ENCODE measurements at regions not wholly inside any gene's neighbourhood (a gene's known extent, or its start where the extent isn't known, plus 50 kb on each side); places are given as distances from the start of the nearest gene placed in this dataset.
"Not testable (repeated sequence)": the region's sequence is repeated elsewhere in the genome, so short reads cannot be mapped to it uniquely, and the experiment has no call there.

GRCh38 chrX:903116-903515 lies 272.5 kb downstream of the SHOX start:
- in situ Hi-C loops (cut with HindIII; ENCODE audit: low pct_unique_long_range_greater_than_20kb, low sequenced_read_pairs) = no loop called here
- no peak for DNase-seq (ENCODE audit: low read depth, low spot score)

GRCh38 chrX:896256-896655 lies 265.7 kb downstream of the SHOX start:
- in situ Hi-C loops (cut with HindIII; ENCODE audit: low pct_unique_long_range_greater_than_20kb, low sequenced_read_pairs) = no loop called here
- no peak for DNase-seq (ENCODE audit: low read depth, low spot score)

GRCh38 chrX:889966-890651 lies 259.5 kb downstream of the SHOX start:
- no peak for DNase-seq (ENCODE audit: low read depth, low spot score)
- in situ Hi-C loops (cut with HindIII; ENCODE audit: low pct_unique_long_range_greater_than_20kb, low sequenced_read_pairs) = no loop called here

- in situ Hi-C loops (cut with HindIII; ENCODE audit: low pct_unique_long_range_greater_than_20kb, low sequenced_read_pairs); DNase-seq (ENCODE audit: low read depth, low spot score): not testable (repeated sequence)
These were observed 257.1 kb downstream of the SHOX start for GRCh38 chrX:887724-888123.

- in situ Hi-C loops (cut with HindIII; ENCODE audit: low pct_unique_long_range_greater_than_20kb, low sequenced_read_pairs) = no loop called here
- no peak for DNase-seq (ENCODE audit: low read depth, low spot score)
These were observed 253.0 kb downstream of the SHOX start for GRCh38 chrX:883588-883987.

- in situ Hi-C loops (cut with HindIII; ENCODE audit: low pct_unique_long_range_greater_than_20kb, low sequenced_read_pairs); DNase-seq (ENCODE audit: low read depth, low spot score): not testable (repeated sequence)
These were observed 249.4 kb downstream of the SHOX start for GRCh38 chrX:879756-880698.

GRCh38 chrX:874061-874460 lies 243.5 kb downstream of the SHOX start:
- no peak for DNase-seq (ENCODE audit: low read depth, low spot score)
- in situ Hi-C loops (cut with HindIII; ENCODE audit: low pct_unique_long_range_greater_than_20kb, low sequenced_read_pairs) = no loop called here

GRCh38 chrX:873016-873415 lies 242.4 kb downstream of the SHOX start:
- no peak for DNase-seq (ENCODE audit: low read depth, low spot score)
- in situ Hi-C loops (cut with HindIII; ENCODE audit: low pct_unique_long_range_greater_than_20kb, low sequenced_read_pairs) = no loop called here

- in situ Hi-C loops (cut with HindIII; ENCODE audit: low pct_unique_long_range_greater_than_20kb, low sequenced_read_pairs) = no loop called here
- no peak for DNase-seq (ENCODE audit: low read depth, low spot score)
These were observed 241.5 kb downstream of the SHOX start for GRCh38 chrX:872090-872489.

GRCh38 chrX:871626-872025 lies 241.0 kb downstream of the SHOX start:
- in situ Hi-C loops (cut with HindIII; ENCODE audit: low pct_unique_long_range_greater_than_20kb, low sequenced_read_pairs) = no loop called here
- DNase-seq (ENCODE audit: low read depth, low spot score) = no peak

- no peak for DNase-seq (ENCODE audit: low read depth, low spot score)
- in situ Hi-C loops (cut with HindIII; ENCODE audit: low pct_unique_long_range_greater_than_20kb, low sequenced_read_pairs) = no loop called here
These were observed 237.5 kb downstream of the SHOX start for GRCh38 chrX:867966-868647.

GRCh38 chrX:867502-867901 lies 236.9 kb downstream of the SHOX start:
- DNase-seq (ENCODE audit: low read depth, low spot score) = no peak
- in situ Hi-C loops (cut with HindIII; ENCODE audit: low pct_unique_long_range_greater_than_20kb, low sequenced_read_pairs) = no loop called here

- in situ Hi-C loops (cut with HindIII; ENCODE audit: low pct_unique_long_range_greater_than_20kb, low sequenced_read_pairs) = no loop called here
- DNase-seq (ENCODE audit: low read depth, low spot score) = no peak
These were observed 235.9 kb downstream of the SHOX start for GRCh38 chrX:866441-866990.

- in situ Hi-C loops (cut with HindIII; ENCODE audit: low pct_unique_long_range_greater_than_20kb, low sequenced_read_pairs) = no loop called here
- no peak for DNase-seq (ENCODE audit: low read depth, low spot score)
These were observed 234.8 kb downstream of the SHOX start for GRCh38 chrX:865422-865821.

- no peak for DNase-seq (ENCODE audit: low read depth, low spot score)
- in situ Hi-C loops (cut with HindIII; ENCODE audit: low pct_unique_long_range_greater_than_20kb, low sequenced_read_pairs) = no loop called here
These were observed 231.3 kb downstream of the SHOX start for GRCh38 chrX:861921-862320.

GRCh38 chrX:861340-861890 lies 230.8 kb downstream of the SHOX start:
- DNase-seq (ENCODE audit: low read depth, low spot score) = no peak
- in situ Hi-C loops (cut with HindIII; ENCODE audit: low pct_unique_long_range_greater_than_20kb, low sequenced_read_pairs) = no loop called here

GRCh38 chrX:859329-859728 lies 228.7 kb downstream of the SHOX start:
- in situ Hi-C loops (cut with HindIII; ENCODE audit: low pct_unique_long_range_greater_than_20kb, low sequenced_read_pairs) = no loop called here
- DNase-seq (ENCODE audit: low read depth, low spot score) = no peak

- in situ Hi-C loops (cut with HindIII; ENCODE audit: low pct_unique_long_range_greater_than_20kb, low sequenced_read_pairs) = no loop called here
- DNase-seq (ENCODE audit: low read depth, low spot score) = no peak
These were observed 228.0 kb downstream of the SHOX start for GRCh38 chrX:858542-859078.
